Heart left ventricle (tissue), 13 donors: ENCODE measurements at regions not wholly inside any gene's neighbourhood (a gene's known extent, or its start where the extent isn't known, plus 50 kb on each side); places are given as distances from the start of the nearest gene placed in this dataset.

Source experiments
- POLR2A ChIP-seq, 2 donors: fragments of 450-650 bp; IDR thresholded peaks; one replicate each; pipeline ENCODE4 v1.6.1; 2017; ENCODE audit warnings: antibody characterized with exemption in 2 of 2, mild to moderate bottlenecking in 2 of 2, moderate library complexity in 2 of 2
- TF ChIP-seq, protein P1 (sequence below), 12 donors: fragments of 200-600 bp; sonication (generic) in 4 of 12; IDR thresholded peaks; one replicate each; pipeline versions ENCODE4 v1.5.0 to v1.8.0; 2018 to 2022; ENCODE audit warnings: antibody characterized with exemption in 12 of 12, mild to moderate bottlenecking in 5 of 12
- donor health status: ischemic (EF 13 %, LVEDD 7.1; RV severe dilation, severe dysfunction).
- donor health status: DM: no; HTN: yes; CAD: no.
- donor health status: DM: no; HTN: no; CAD: no.
- donor health status: ischemic (EF 25% LVEDD 6.9; RV normal size, moderate dysfunction).
- donor health status: ischemic (EF 25% LVEDD 5.7; RV mildly dilated, moderate dysfunction).
- donor health status: ischemic (EF 35%, LVEDD 5.7; RV mildly dilated, moderate dysfunction).
- donor health status: nonischemic (EF 11% LVEDD 7.7; RV severe dilation, severe dysfunction).
- donor health status: DM: yes; HTN: yes; CAD: no.
- donor health status: PGD.
- donor health status: ischemic (EF 29% LVEDD 5.4; RV normal size, mild dysfunction).
- donor health status: nonischemic (EF 23%, LVEDD 6.1; RV moderate dilation, normal function).

DNA sequence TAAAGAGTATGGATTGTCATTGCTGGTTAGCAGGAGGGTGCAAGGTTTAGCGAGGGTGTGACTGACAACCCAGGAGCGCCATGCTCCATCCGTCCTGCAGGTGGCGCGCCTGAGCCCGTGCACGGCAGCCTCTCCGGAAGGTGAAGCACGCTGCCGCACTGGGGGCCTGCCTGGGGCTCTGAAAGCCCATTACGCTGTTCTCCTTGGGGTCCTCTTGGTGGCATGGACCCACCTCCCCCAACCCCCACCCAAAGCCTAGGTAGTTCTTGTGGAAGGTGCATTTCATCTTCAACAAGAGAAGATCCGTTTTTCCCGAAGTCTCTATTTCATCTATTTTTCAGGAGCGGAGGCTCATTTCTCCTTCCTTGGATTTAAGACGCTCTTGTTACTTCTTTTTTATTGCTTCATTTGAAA, 197.4 kb upstream of the KCNG1 start:
- no peak for TF ChIP-seq POLR2A (IDR thresholded peaks at IDR 0.05)
- TF ChIP-seq, protein P1, sequence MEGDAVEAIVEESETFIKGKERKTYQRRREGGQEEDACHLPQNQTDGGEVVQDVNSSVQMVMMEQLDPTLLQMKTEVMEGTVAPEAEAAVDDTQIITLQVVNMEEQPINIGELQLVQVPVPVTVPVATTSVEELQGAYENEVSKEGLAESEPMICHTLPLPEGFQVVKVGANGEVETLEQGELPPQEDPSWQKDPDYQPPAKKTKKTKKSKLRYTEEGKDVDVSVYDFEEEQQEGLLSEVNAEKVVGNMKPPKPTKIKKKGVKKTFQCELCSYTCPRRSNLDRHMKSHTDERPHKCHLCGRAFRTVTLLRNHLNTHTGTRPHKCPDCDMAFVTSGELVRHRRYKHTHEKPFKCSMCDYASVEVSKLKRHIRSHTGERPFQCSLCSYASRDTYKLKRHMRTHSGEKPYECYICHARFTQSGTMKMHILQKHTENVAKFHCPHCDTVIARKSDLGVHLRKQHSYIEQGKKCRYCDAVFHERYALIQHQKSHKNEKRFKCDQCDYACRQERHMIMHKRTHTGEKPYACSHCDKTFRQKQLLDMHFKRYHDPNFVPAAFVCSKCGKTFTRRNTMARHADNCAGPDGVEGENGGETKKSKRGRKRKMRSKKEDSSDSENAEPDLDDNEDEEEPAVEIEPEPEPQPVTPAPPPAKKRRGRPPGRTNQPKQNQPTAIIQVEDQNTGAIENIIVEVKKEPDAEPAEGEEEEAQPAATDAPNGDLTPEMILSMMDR (IDR thresholded peaks at IDR 0.05) = peak; percentile 57 to 88 (median 74)
